ENCODE measurements at regions not wholly inside any gene's neighbourhood (a gene's known extent, or its start where the extent isn't known, plus 50 kb on each side); places are given as distances from the start of the nearest gene placed in this dataset.

GRCh38 chr4:35739308-35739707, 505.0 kb downstream of the ARAP2 start:
- TF ChIP-seq GATA3 (IDR thresholded peaks at IDR 0.05; ENCODE audit: low read depth, low read length) (no peak), GATA2 (IDR thresholded peaks at IDR 0.05; ENCODE audit: low read depth, low read length) (no peak)

All from SH-SY5Y (cell line).